ENCODE measurements at regions not wholly inside any gene's neighbourhood (a gene's known extent, or its start where the extent isn't known, plus 50 kb on each side); places are given as distances from the start of the nearest gene placed in this dataset.

- no peak for TF ChIP-seq CTCF (IDR thresholded peaks at IDR 0.05)
- Histone ChIP-seq H3K4me2 (ENCODE audit: low read length) (no peak overlapping the region), H3K9ac (no peak overlapping the region), H3K4me3 (ENCODE audit: low read depth, low read length) (no peak overlapping the region), H3K9me3 (ENCODE audit: control insufficient read depth, low read length) (no peaks in the 10 kb centered on the region), H3K79me2 (no peaks in the 10 kb centered on the region), H3K36me3 (ENCODE audit: control insufficient read depth, insufficient read depth, low read length) (no peaks in the 10 kb centered on the region), H3K27me3 (ENCODE audit: control insufficient read depth, insufficient read depth, low read length) (no peaks in the 10 kb centered on the region), H2AFZ (no peak overlapping the region), H3K27ac (no peak overlapping the region), H3K4me1 (no peaks in the 10 kb centered on the region)
Observed at GRCh38 chr6:170030284-170030815, 260.5 kb downstream of the DLL1 start.

- no peak for TF ChIP-seq CTCF (IDR thresholded peaks at IDR 0.05)
- no peaks in the 10 kb centered on the region for H3K36me3 ChIP-seq (ENCODE audit: control insufficient read depth, insufficient read depth, low read length)
- no peak overlapping the region for H3K27ac ChIP-seq
- no peak overlapping the region for H2AFZ ChIP-seq
- no peak overlapping the region for H3K9ac ChIP-seq
- H3K9me3 ChIP-seq (ENCODE audit: control insufficient read depth, low read length) = no peaks in the 10 kb centered on the region
- no peaks in the 10 kb centered on the region for H3K79me2 ChIP-seq
- H3K4me3 ChIP-seq (ENCODE audit: low read depth, low read length) = no peak overlapping the region
- no peaks in the 10 kb centered on the region for H3K4me1 ChIP-seq
- no peak overlapping the region for H3K4me2 ChIP-seq (ENCODE audit: low read length)
- no peaks in the 10 kb centered on the region for H3K27me3 ChIP-seq (ENCODE audit: control insufficient read depth, insufficient read depth, low read length)
Observed at GRCh38 chr6:170029416-170030283, 261.2 kb downstream of the DLL1 start.

GRCh38 chr6:170028629-170029345 is 262.1 kb downstream of the DLL1 start:
- Histone ChIP-seq H3K36me3 (ENCODE audit: control insufficient read depth, insufficient read depth, low read length) (no peaks in the 10 kb centered on the region), H3K4me3 (ENCODE audit: low read depth, low read length) (no peak overlapping the region), H3K4me1 (no peaks in the 10 kb centered on the region), H2AFZ (no peak overlapping the region), H3K4me2 (ENCODE audit: low read length) (no peak overlapping the region), H3K27ac (no peak overlapping the region), H3K9me3 (ENCODE audit: control insufficient read depth, low read length) (no peaks in the 10 kb centered on the region), H3K9ac (no peak overlapping the region), H3K79me2 (no peaks in the 10 kb centered on the region), H3K27me3 (ENCODE audit: control insufficient read depth, insufficient read depth, low read length) (no peaks in the 10 kb centered on the region)
- TF ChIP-seq CTCF (IDR thresholded peaks at IDR 0.05) = no peak

GRCh38 chr6:170027647-170028043 is 263.2 kb downstream of the DLL1 start:
- H3K27ac ChIP-seq = no peak overlapping the region
- TF ChIP-seq CTCF (IDR thresholded peaks at IDR 0.05) = no peak
- H3K4me2 ChIP-seq (ENCODE audit: low read length) = no peak overlapping the region
- H2AFZ ChIP-seq = no peak overlapping the region
- H3K9ac ChIP-seq = no peak overlapping the region
- no peaks in the 10 kb centered on the region for H3K27me3 ChIP-seq (ENCODE audit: control insufficient read depth, insufficient read depth, low read length)
- no peaks in the 10 kb centered on the region for H3K79me2 ChIP-seq
- H3K4me3 ChIP-seq (ENCODE audit: low read depth, low read length) = no peak overlapping the region
- no peaks in the 10 kb centered on the region for H3K36me3 ChIP-seq (ENCODE audit: control insufficient read depth, insufficient read depth, low read length)
- H3K4me1 ChIP-seq = no peaks in the 10 kb centered on the region
- H3K9me3 ChIP-seq (ENCODE audit: control insufficient read depth, low read length) = no peaks in the 10 kb centered on the region
